NCI-H774 (cell line): ENCODE measurements at regions not wholly inside any gene's neighbourhood (a gene's known extent, or its start where the extent isn't known, plus 50 kb on each side); places are given as distances from the start of the nearest gene placed in this dataset.
"Not testable (repeated sequence)": the region's sequence is repeated elsewhere in the genome, so short reads cannot be mapped to it uniquely, and the experiment has no call there.

Experiments
- DNase-seq: peaks from one replicate; lab custom pipeline; 2025; lab: John Stamatoyannopoulos, UW

- not testable (repeated sequence) for DNase-seq
Observed at GRCh38 chr11:67877316-67877715, 126.6 kb downstream of the UNC93B1 start.

GRCh38 chr11:67873223-67873622 is 130.7 kb downstream of the UNC93B1 start:
- not testable (repeated sequence) for DNase-seq

- not testable (repeated sequence) for DNase-seq
Observed at GRCh38 chr11:67871168-67871567, 132.7 kb downstream of the UNC93B1 start.

- DNase-seq: not testable (repeated sequence)
Observed at GRCh38 chr11:67862896-67863295, 141.0 kb downstream of the UNC93B1 start.

GRCh38 chr11:67859513-67860161 is 144.3 kb downstream of the UNC93B1 start:
- DNase-seq: not testable (repeated sequence)

- not testable (repeated sequence) for DNase-seq
Observed at GRCh38 chr11:67850747-67851146, 153.2 kb downstream of the UNC93B1 start.

GRCh38 chr11:67849766-67850165 is 154.1 kb downstream of the UNC93B1 start:
- DNase-seq: not testable (repeated sequence)

- DNase-seq: not testable (repeated sequence)
Observed at GRCh38 chr11:67847896-67848875, 155.7 kb downstream of the UNC93B1 start.

GRCh38 chr11:67846303-67846702 is 157.6 kb downstream of the UNC93B1 start:
- DNase-seq: not testable (repeated sequence)

GRCh38 chr11:67845296-67845695 is 158.6 kb downstream of the UNC93B1 start:
- not testable (repeated sequence) for DNase-seq

GRCh38 chr11:67840599-67840998 is 163.3 kb downstream of the UNC93B1 start:
- not testable (repeated sequence) for DNase-seq

- not testable (repeated sequence) for DNase-seq
Observed at GRCh38 chr11:67830152-67830551, 155.7 kb upstream of the ALDH3B2 start.

GRCh38 chr11:67826951-67827296 is 152.5 kb upstream of the ALDH3B2 start:
- DNase-seq: not testable (repeated sequence)

GRCh38 chr11:67826028-67826950 is 151.9 kb upstream of the ALDH3B2 start:
- DNase-seq: peak; percentile 25

GRCh38 chr11:67824861-67825260 is 150.4 kb upstream of the ALDH3B2 start:
- not testable (repeated sequence) for DNase-seq

GRCh38 chr11:67820081-67820480 is 145.7 kb upstream of the ALDH3B2 start:
- DNase-seq: no peak

- DNase-seq: not testable (repeated sequence)
Observed at GRCh38 chr11:67817558-67817957, 143.1 kb upstream of the ALDH3B2 start.

- not testable (repeated sequence) for DNase-seq
Observed at GRCh38 chr11:67809301-67809700, 134.9 kb upstream of the ALDH3B2 start.

- not testable (repeated sequence) for DNase-seq
Observed at GRCh38 chr11:67807896-67808295, 133.5 kb upstream of the ALDH3B2 start.

GRCh38 chr11:67806728-67807235 is 132.4 kb upstream of the ALDH3B2 start:
- DNase-seq: not testable (repeated sequence)

GRCh38 chr11:67806183-67806582 is 131.8 kb upstream of the ALDH3B2 start:
- DNase-seq: peak; percentile 15
